ENCODE measurements at regions not wholly inside any gene's neighbourhood (a gene's known extent, or its start where the extent isn't known, plus 50 kb on each side); places are given as distances from the start of the nearest gene placed in this dataset.

- DNase-seq (ENCODE audit: low spot score) = no peak
Measured at GRCh38 chr5:54852007-54852406, 133.4 kb downstream of the ESM1 start.

GRCh38 chr5:54851449-54851848, 133.9 kb downstream of the ESM1 start:
- no peak for DNase-seq (ENCODE audit: low spot score)

GRCh38 chr5:54848581-54848980, 136.8 kb downstream of the ESM1 start:
- no peak for DNase-seq (ENCODE audit: low spot score)

GRCh38 chr5:54845567-54845941, 139.8 kb downstream of the ESM1 start:
- no peak for DNase-seq (ENCODE audit: low spot score)

GRCh38 chr5:54844905-54845566, 140.4 kb downstream of the ESM1 start:
- peak; percentile 13 for DNase-seq (ENCODE audit: low spot score)

- DNase-seq (ENCODE audit: low spot score) = no peak
Measured at GRCh38 chr5:54844266-54844665, 141.1 kb downstream of the ESM1 start.

- no peak for DNase-seq (ENCODE audit: low spot score)
Measured at GRCh38 chr5:54841481-54841880, 143.9 kb downstream of the ESM1 start.

GRCh38 chr5:54838843-54839242, 146.6 kb downstream of the ESM1 start:
- DNase-seq (ENCODE audit: low spot score) = no peak

GRCh38 chr5:54837981-54838380, 147.4 kb downstream of the ESM1 start:
- DNase-seq (ENCODE audit: low spot score) = no peak

GRCh38 chr5:54837093-54837492, 148.3 kb downstream of the ESM1 start:
- DNase-seq (ENCODE audit: low spot score) = no peak

- no peak for DNase-seq (ENCODE audit: low spot score)
Measured at GRCh38 chr5:54835647-54836046, 149.7 kb downstream of the ESM1 start.

GRCh38 chr5:54834121-54834842, 151.1 kb downstream of the ESM1 start:
- no peak for DNase-seq (ENCODE audit: low spot score)

- DNase-seq (ENCODE audit: low spot score) = no peak
Measured at GRCh38 chr5:54833590-54833989, 151.8 kb downstream of the ESM1 start.

- DNase-seq (ENCODE audit: low spot score) = peak; percentile 45
Measured at GRCh38 chr5:54832858-54833257, 152.5 kb downstream of the ESM1 start.

- no peak for DNase-seq (ENCODE audit: low spot score)
Measured at GRCh38 chr5:54832045-54832444, 153.3 kb downstream of the ESM1 start.

- DNase-seq (ENCODE audit: low spot score) = no peak
Measured at GRCh38 chr5:54831233-54831632, 154.2 kb downstream of the ESM1 start.

- no peak for DNase-seq (ENCODE audit: low spot score)
Measured at GRCh38 chr5:54829676-54830535, 155.5 kb downstream of the ESM1 start.

- no peak for DNase-seq (ENCODE audit: low spot score)
Measured at GRCh38 chr5:54829102-54829501, 156.3 kb downstream of the ESM1 start.

GRCh38 chr5:54828151-54828550, 157.2 kb downstream of the ESM1 start:
- no peak for DNase-seq (ENCODE audit: low spot score)

GRCh38 chr5:54825005-54825404, 160.4 kb downstream of the ESM1 start:
- no peak for DNase-seq (ENCODE audit: low spot score)

GRCh38 chr5:54823006-54823405, 162.4 kb downstream of the ESM1 start:
- DNase-seq (ENCODE audit: low spot score) = no peak

- DNase-seq (ENCODE audit: low spot score) = no peak
Measured at GRCh38 chr5:54822324-54822687, 163.1 kb downstream of the ESM1 start.
